HG02938 (cell line): ENCODE measurements at regions not wholly inside any gene's neighbourhood (a gene's known extent, or its start where the extent isn't known, plus 50 kb on each side); places are given as distances from the start of the nearest gene placed in this dataset.
A peak's percentile ranks its signal among the peaks of the same experiment; 100 is the strongest.
"Not testable (repeated sequence)": the region's sequence is repeated elsewhere in the genome, so short reads cannot be mapped to it uniquely, and the experiment has no call there.

ENCODE experiments used
- ATAC-seq: cut with Tn5 transposase; IDR thresholded peaks from one replicate; pipeline ENCODE4 v1.9.1; 2021; ENCODE audit warnings: mild to moderate bottlenecking, moderate library complexity; ENCODE audit not compliant: unreplicated experiment

DNA sequence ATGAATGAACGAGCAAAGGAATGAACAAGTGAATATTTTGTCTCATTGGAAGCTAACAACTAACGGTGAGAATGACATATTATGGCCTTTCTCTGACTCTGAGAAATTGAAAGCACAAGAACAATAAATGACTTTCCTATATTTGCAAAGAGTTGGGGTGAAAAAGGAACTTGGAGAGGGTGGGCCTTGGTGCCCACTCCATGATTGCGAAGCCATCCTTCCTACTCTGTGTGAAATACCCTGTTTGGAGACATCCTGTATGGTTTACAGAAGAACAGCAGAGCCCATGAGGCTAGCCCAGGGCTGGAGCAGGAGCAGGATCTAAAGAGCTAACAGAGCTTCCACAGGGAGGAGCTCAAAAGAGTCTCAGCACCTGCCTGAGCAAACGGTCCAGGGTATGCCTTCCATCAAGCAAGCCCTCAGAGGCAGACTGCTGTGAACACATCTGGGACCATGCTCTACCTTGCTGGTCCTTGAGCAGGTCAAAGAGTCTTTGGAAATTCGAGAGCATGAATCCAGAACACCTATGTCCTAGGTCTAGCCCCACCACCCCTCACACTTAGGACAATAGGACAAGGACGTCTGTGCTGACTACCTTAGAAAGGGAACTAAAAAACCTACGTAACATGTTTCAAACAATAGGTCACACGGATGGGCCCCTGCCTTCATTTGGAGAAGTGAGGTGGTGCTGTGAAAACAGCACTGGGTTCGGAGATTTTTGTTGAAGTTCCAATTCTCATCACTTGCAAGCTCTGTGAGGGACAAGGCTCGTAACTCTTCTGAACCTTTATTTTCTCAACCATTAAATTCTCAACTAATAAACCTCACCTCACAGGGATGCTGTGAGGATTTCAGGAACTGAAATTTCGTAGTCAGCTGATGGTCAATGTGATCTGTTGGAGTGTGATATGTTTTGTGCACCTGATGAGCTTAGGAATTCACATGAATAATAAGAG is 377.4 kb downstream of the RRAGC start:
- no peak for ATAC-seq

- ATAC-seq, result not testable (repeated sequence)
Measured at GRCh38 chr1:38479662-38480061, 379.9 kb downstream of the RRAGC start.

DNA sequence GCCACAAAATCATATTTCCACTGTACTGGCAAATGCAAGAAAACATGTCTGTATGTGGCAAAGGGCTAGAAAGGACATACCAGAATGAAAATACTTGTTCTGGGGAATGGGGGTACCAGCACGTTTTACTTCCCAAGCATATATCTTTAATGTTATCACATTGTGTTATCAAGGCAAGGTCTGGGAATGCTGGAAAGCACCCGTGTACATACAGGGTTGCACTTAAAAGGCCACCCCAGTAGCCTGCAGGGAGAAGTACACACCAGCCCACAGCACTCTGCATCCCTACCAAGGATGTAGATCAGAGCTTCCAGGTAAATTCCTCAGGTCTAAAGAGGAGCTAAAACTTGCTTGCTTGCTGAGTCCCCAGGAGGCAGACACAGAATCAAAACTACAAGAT is 381.8 kb downstream of the RRAGC start:
- no peak for ATAC-seq

GRCh38 chr1:38476850-38477178 is 382.8 kb downstream of the RRAGC start:
- ATAC-seq, result no peak

- ATAC-seq, result no peak
Measured at GRCh38 chr1:38476111-38476849, 383.3 kb downstream of the RRAGC start.

DNA sequence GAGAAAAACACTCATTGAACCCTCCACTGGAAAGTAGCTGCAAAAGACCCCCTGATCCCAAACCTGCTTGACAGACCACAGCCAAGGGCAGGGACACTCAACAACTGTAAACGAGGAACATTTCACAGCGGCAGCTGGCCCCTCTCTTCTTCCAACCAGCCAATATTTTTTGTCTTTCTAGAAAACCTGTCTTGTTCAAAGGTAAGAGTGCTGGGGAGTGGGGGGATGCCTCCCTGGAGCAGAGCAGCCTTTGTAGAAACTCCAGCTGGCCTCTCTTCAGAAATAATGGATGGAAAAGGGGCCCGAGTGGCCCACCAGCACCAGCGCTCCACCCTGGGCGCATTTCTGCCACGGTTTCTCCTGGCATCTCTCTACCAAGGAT is 384.0 kb downstream of the RRAGC start:
- no peak for ATAC-seq

DNA sequence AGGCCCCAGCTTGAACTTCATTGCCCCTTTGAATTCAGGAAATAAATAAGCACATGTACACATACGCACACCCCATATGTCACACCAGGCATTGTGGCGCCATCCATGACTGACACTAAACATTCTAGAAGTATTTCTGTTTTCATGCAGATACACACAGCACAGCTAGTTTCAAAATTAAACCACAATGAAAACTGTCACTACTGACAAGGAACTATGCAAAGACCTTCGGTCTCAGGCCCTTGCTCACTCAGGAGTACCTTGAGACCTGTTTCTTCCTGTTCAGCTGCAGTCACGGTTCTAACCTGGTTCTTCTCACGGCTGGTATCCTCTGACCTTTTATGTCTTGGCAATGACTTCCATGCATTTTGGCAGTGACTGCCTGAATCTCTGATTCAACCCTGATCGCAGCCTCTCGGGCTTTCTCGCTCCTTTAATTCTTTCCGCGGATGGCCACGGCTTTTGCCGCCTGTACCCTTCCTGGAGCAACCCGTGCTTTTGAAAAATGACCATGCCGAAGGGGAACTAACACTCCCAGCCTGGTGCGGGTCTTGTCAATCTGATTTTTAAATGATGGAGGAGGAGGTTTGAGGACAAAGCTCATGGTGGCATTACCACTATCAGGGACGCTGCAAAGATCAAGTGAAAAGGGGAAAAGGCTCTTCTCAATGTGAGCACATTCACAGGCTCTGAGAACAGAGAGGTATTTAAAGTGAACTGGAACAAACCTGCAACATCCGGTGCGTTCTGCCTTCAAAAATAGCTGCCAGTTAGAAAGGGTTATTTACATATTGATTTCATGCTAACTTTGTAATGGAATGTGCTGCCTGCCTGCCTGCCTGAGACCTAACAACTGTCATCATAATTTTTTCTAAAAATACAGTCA is 384.6 kb downstream of the RRAGC start:
- ATAC-seq, result peak; percentile 85

GRCh38 chr1:38466487-38466886 is 393.1 kb downstream of the RRAGC start:
- ATAC-seq, result no peak

- ATAC-seq, result no peak
Measured at GRCh38 chr1:38465460-38465859, 394.1 kb downstream of the RRAGC start.

- no peak for ATAC-seq
Measured at GRCh38 chr1:38464071-38464661, 395.4 kb downstream of the RRAGC start.

DNA sequence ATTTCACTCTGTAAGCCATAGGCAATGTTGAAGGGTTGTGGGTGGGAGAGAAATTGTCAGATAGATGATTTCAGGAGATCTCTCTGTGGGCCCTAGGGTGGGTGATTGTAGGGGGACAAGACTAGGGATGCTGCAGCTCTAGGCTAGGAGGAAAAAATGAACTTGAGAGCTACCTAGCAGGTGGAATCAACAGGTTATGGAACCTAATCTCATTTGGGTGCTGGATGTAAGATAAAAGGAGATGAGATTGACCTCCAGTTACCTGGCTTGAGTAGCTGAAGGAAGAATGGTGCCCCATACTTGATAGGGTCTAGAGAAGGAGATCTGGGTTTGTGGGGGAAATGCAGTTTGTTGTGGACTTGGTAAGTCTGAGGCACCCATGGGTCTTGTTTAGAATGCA is 396.5 kb downstream of the RRAGC start:
- ATAC-seq, result no peak

GRCh38 chr1:38456531-38456876 is 403.1 kb downstream of the RRAGC start:
- no peak for ATAC-seq

DNA sequence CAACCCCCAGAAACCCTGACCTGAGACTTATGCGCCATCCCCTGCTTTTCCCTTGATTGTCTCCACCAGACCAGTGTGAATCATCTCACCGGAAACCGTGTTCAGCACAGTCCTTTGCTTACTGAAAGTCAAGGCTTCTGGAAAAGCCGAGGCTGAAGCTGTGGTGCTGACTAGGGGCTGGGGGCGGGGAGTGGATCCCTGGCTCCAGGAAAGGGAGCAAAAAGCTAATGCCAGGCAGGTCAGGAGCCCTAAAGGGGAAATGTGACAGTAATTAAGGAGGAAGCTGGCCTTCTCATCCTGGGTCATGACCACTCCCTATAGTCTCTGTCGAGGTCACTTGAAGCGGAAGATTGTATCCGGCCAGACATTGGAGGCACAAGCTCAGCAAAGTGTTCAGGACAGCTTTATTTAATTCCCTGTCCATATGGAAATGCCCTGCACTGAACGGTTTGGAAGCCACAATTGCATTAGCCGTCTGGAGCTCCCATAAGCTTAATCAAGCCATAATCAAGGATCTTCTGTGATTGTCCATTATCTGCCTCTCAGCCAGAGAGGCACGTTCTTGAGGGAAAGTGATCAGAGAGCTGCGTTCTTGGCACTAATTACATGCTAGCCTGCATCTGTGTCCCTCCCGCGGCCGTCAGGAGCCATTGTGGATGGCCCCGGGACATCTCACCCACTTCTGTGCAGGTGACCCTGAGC is 403.6 kb downstream of the RRAGC start:
- ATAC-seq, result no peak

GRCh38 chr1:38454749-38455441 is 404.7 kb downstream of the RRAGC start:
- no peak for ATAC-seq

DNA sequence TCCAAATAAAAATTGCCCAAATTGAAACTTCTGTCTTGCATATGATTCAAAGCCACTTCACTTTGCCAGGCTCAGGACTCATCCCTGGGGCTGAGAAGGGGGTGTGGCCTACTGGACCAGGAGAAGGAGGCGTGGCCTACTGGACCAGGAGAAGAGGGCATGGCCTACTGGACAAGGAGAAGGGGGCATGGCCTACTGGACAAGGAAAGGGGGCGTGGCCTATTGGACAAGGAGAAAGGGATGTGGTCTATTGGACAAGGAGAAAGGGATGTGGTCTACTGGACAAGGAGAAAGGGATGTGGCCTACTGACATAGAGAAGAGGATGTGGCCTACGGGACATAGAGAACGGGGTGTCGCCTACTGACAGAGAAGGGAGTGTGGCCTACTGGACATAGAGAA is 405.3 kb downstream of the RRAGC start:
- ATAC-seq, result no peak

DNA sequence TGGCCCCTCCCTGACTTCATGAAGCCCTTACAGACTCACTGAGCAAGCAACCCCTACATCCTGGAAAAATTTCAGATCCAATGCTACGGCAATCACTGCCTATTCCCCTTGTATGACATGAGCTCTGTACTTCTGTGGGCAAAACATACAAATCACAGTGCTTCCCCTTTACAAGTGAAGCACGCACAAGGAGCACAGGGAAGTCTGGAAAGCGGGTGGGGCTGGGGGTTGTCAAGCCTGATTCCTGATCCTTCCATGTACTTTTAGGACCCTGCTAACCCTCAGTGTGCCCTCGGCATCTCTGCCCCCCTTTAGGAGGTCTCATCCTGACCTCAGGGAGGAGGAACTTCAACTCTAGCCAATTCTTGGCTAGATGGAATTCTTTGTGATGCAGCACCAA is 405.7 kb upstream of the POU3F1 start:
- no peak for ATAC-seq

DNA sequence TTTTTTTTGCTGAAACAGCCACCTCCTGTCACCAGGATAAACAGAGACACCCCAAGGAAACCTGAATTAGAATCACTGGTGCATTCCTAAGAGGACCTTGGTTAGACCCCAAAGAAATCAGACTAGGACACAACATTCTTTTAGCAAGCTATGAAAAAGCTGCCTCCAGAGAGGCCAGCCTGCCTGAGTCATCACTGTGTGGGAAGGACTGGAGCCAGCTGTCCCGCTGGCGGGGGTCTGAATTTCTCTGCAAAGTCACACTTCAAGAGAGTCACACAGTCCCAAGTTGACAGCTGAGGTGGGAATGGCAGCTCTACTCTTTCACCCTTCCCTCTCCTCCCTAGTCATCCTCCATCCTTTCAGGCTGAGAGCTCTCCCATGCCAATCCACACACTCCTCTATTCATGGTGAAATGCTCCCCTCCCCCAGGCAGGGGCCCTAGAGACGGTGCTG is 405.0 kb upstream of the POU3F1 start:
- no peak for ATAC-seq

DNA sequence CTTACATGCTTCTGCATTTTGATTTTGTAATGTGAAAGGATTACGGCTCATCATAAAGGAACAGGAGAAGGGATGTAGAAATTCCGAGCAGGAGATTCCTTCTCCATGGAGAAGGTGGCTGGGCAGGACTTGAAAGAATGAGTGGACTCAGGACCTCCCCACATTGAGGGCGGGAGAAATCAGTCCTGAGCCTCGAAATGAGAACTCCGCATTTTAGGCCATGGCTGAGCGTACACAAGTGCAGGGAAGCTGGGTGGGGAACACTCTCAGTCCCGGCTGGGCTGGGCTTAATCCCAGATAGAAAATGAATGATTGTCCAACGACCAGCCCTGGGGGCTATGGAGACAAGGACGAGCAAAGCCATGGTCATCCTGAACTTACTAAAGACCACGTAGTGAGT is 402.3 kb upstream of the POU3F1 start:
- ATAC-seq, result no peak

DNA sequence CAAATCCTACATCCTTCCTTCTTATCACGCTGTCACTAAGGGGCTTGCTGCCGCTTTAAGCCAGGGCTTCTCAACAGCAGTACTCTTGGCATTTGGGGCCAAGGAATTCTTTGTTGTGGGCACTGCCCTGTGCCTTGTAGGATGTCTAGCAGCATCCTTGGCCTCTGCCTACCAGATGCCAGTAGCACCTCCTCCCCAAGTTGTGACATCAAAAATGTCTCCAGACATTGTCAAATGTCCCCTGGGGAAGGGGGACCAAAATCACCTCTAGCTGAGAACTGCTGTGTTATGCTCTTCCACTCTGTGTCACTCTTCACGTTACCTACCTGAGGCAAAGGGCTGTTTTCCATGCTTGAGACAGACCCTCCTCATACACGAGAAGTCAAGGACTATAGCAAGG is 400.3 kb upstream of the POU3F1 start:
- ATAC-seq, result no peak
